ENCODE measurements at regions not wholly inside any gene's neighbourhood (a gene's known extent, or its start where the extent isn't known, plus 50 kb on each side); places are given as distances from the start of the nearest gene placed in this dataset.
A peak's percentile ranks its signal among the peaks of the same experiment; 100 is the strongest.

DNA sequence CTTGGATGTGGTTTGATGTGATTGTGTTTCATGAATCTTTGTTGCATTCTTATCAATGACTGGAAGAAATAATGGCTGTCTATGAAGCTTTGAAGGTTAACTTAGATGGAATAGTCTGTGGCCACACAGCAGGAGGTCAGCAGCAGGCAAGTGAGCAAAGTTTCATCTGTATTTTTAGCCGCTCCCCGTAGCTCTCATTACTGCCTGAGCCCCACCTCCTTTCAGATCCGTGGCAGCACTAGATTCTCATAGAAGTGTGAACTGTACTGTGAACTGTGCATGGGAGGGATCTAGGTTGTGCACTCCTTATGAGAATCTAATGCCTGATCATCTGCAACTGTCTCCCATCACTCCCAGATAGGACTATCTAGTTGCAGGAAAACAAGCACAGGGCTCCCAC lies 660.2 kb downstream of the EPHA7 start:
- no peaks in the 10 kb centered on the region for H3K9me3 ChIP-seq
- ATAC-seq (ENCODE audit: low FRiP score in 2 of 2) (no peak), DNase-seq (no peak)
- H3K4me3 ChIP-seq = no peak overlapping the region
- no peak overlapping the region for H3K27ac ChIP-seq
- H3K4me1 ChIP-seq = peaks cover 0 to 3% (median 0%) of the 10 kb centered on the region in 4 donors
- no peaks in the 10 kb centered on the region for H3K36me3 ChIP-seq
- no peaks in the 10 kb centered on the region for H3K27me3 ChIP-seq
- 75 to 79% methylated on average over 3 of the region's 3 CpGs for WGBS, 2 donors
- TF ChIP-seq EP300 (IDR thresholded peaks at IDR 0.05) = no peak
- no peak for TF ChIP-seq CTCF (IDR thresholded peaks at IDR 0.05)
- no peak for TF ChIP-seq POLR2AphosphoS5 (IDR thresholded peaks at IDR 0.05)
- no peak for TF ChIP-seq POLR2A (IDR thresholded peaks at IDR 0.05)

GRCh38 chr6:92757925-92758324 lies 661.4 kb downstream of the EPHA7 start:
- 61 to 68% methylated on average over 4 of the region's 4 CpGs for whole genome bisulfite sequencing, 2 donors
- no peaks in the 10 kb centered on the region for H3K36me3 ChIP-seq
- H3K4me3 ChIP-seq = no peak overlapping the region
- ATAC-seq (ENCODE audit: low FRiP score in 2 of 2) = no peak
- peaks cover 0 to 3% (median 0%) of the 10 kb centered on the region in 4 donors for H3K9me3 ChIP-seq
- H3K27me3 ChIP-seq = no peaks in the 10 kb centered on the region
- H3K27ac ChIP-seq = no peak overlapping the region
- no peak for DNase-seq
- H3K4me1 ChIP-seq = peaks cover 0 to 3% (median 0%) of the 10 kb centered on the region in 4 donors
- TF ChIP-seq CTCF (IDR thresholded peaks at IDR 0.05) = no peak
- no peak for TF ChIP-seq POLR2A (IDR thresholded peaks at IDR 0.05)
- TF ChIP-seq EP300 (IDR thresholded peaks at IDR 0.05) = no peak
- no peak for TF ChIP-seq POLR2AphosphoS5 (IDR thresholded peaks at IDR 0.05)

GRCh38 chr6:92756912-92757311 lies 662.4 kb downstream of the EPHA7 start:
- Histone ChIP-seq H3K27ac (no peak overlapping the region), H3K36me3 (no peaks in the 10 kb centered on the region), H3K4me1 (peaks cover 0 to 3% (median 0%) of the 10 kb centered on the region in 4 donors), H3K27me3 (no peaks in the 10 kb centered on the region), H3K4me3 (no peak overlapping the region), H3K9me3 (peaks cover 0 to 3% (median 0%) of the 10 kb centered on the region in 4 donors)
- ATAC-seq (ENCODE audit: low FRiP score in 2 of 2) = no peak
- 87 to 90% methylated on average over 4 of the region's 4 CpGs for WGBS, 2 donors
- TF ChIP-seq CTCF (IDR thresholded peaks at IDR 0.05) = no peak
- TF ChIP-seq EP300 (IDR thresholded peaks at IDR 0.05) = no peak
- TF ChIP-seq POLR2A (IDR thresholded peaks at IDR 0.05) = no peak
- TF ChIP-seq POLR2AphosphoS5 (IDR thresholded peaks at IDR 0.05) = no peak
- no peak for DNase-seq

DNA sequence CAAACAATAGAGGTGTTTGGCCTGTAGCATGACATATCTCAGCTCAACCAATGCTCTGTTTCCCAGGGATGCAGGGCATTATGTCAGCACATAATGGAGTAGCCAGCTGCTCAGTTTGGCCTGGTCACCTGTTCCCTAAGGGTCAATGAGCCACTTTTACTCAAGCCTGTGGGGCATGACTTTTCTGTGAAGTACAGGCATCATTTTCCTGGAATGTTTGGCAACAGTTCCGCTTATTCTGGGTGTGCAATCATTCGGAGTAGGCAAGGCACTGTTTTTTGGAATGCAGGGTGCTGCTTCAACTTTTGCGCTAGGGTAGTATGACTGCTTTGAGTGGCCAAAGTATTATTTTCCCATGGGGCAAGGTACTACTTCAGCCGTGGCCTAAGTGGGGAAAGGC lies 665.4 kb downstream of the EPHA7 start:
- Histone ChIP-seq H3K27ac (no peak overlapping the region), H3K4me3 (no peak overlapping the region), H3K9me3 (peaks cover 0 to 3% (median 0%) of the 10 kb centered on the region in 4 donors), H3K4me1 (peaks cover 0 to 3% (median 0%) of the 10 kb centered on the region in 4 donors), H3K27me3 (no peaks in the 10 kb centered on the region), H3K36me3 (no peaks in the 10 kb centered on the region)
- 60 to 91% methylated on average over 1 to 4 of the region's 4 CpGs for WGBS, 2 donors
- DNase-seq (peak in 1 of 2 donors; percentile 23), ATAC-seq (ENCODE audit: low FRiP score in 2 of 2) (peak; percentile 34 to 65)
- no peak for TF ChIP-seq CTCF (IDR thresholded peaks at IDR 0.05)
- TF ChIP-seq POLR2AphosphoS5 (IDR thresholded peaks at IDR 0.05) = no peak
- no peak for TF ChIP-seq POLR2A (IDR thresholded peaks at IDR 0.05)
- TF ChIP-seq EP300 (IDR thresholded peaks at IDR 0.05) = no peak

- Histone ChIP-seq H3K4me1 (peaks cover 0 to 3% (median 0%) of the 10 kb centered on the region in 4 donors), H3K9me3 (peaks cover 0 to 3% (median 0%) of the 10 kb centered on the region in 4 donors), H3K27me3 (no peaks in the 10 kb centered on the region), H3K36me3 (no peaks in the 10 kb centered on the region), H3K27ac (no peak overlapping the region), H3K4me3 (no peak overlapping the region)
- no peak for DNase-seq
- TF ChIP-seq EP300 (IDR thresholded peaks at IDR 0.05) (no peak), POLR2A (IDR thresholded peaks at IDR 0.05) (no peak), POLR2AphosphoS5 (IDR thresholded peaks at IDR 0.05) (no peak)
- ATAC-seq (ENCODE audit: low FRiP score in 2 of 2) = no peak
Measured at GRCh38 chr6:92752114-92752513, 667.2 kb downstream of the EPHA7 start.

All from upper lobe of left lung (tissue), 6 donors.